ENCODE measurements at regions not wholly inside any gene's neighbourhood (a gene's known extent, or its start where the extent isn't known, plus 50 kb on each side); places are given as distances from the start of the nearest gene placed in this dataset.

DNA sequence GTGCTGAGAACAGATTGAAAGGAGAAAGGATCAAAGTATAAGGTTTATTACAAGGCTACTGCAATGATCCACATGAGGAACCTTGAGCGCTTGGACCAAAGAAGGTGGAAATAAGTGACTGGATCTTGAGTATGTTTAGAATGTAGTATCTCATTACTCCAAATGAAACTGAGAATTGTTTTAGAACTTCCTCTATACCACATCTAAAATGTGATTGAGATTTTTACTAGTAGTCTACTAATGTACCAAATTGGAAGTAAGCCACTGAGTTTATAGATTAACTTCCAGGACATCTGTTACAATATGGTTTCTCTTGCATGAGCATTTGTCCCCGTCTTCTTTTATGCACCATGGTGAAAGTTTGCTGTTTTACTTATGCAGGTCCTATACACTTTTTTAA, 300.5 kb downstream of the SUCLG1 start:
- TF ChIP-seq, protein P1, sequence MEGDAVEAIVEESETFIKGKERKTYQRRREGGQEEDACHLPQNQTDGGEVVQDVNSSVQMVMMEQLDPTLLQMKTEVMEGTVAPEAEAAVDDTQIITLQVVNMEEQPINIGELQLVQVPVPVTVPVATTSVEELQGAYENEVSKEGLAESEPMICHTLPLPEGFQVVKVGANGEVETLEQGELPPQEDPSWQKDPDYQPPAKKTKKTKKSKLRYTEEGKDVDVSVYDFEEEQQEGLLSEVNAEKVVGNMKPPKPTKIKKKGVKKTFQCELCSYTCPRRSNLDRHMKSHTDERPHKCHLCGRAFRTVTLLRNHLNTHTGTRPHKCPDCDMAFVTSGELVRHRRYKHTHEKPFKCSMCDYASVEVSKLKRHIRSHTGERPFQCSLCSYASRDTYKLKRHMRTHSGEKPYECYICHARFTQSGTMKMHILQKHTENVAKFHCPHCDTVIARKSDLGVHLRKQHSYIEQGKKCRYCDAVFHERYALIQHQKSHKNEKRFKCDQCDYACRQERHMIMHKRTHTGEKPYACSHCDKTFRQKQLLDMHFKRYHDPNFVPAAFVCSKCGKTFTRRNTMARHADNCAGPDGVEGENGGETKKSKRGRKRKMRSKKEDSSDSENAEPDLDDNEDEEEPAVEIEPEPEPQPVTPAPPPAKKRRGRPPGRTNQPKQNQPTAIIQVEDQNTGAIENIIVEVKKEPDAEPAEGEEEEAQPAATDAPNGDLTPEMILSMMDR (IDR thresholded peaks at IDR 0.05; ENCODE audit: low read length) = no peak
- no peak for TF ChIP-seq EZH2 (IDR thresholded peaks at IDR 0.05; ENCODE audit: borderline replicate concordance, low read length)
